ENCODE measurements at regions not wholly inside any gene's neighbourhood (a gene's known extent, or its start where the extent isn't known, plus 50 kb on each side); places are given as distances from the start of the nearest gene placed in this dataset.

GRCh38 chr20:39117491-39117890, 155.3 kb downstream of the DHX35 start:
- H3K4me2 ChIP-seq (ENCODE audit: low read depth, low read length, poor library complexity, severe bottlenecking): no peak overlapping the region
- H3K27me3 ChIP-seq (ENCODE audit: insufficient read depth, low read length, poor library complexity, severe bottlenecking): no peaks in the 10 kb centered on the region
- no peaks in the 10 kb centered on the region for H4K20me1 ChIP-seq (ENCODE audit: insufficient read depth, low read length, poor library complexity, severe bottlenecking)
- TF ChIP-seq CTCF (conservative IDR thresholded peaks at IDR 0.05; ENCODE audit: low read length): no peak
- no peak for TF ChIP-seq EZH2phosphoT487 (IDR thresholded peaks at IDR 0.05; ENCODE audit: borderline replicate concordance)
- no peak overlapping the region for H3K9ac ChIP-seq (ENCODE audit: low read depth, low read length, poor library complexity, severe bottlenecking)
- no peaks in the 10 kb centered on the region for H3K9me3 ChIP-seq (ENCODE audit: insufficient read depth, low read depth, low read length)
- H3K9me2 ChIP-seq (replicated peaks; ENCODE audit: low read depth, low read length): no peaks in the 10 kb centered on the region
- H2AFZ ChIP-seq (ENCODE audit: low read length): no peak overlapping the region
- peaks cover under 1% of the 10 kb centered on the region for H3K4me1 ChIP-seq (ENCODE audit: insufficient read depth, low read length, poor library complexity, severe bottlenecking)
- H3F3A ChIP-seq (ENCODE audit: low read depth): no peaks in the 10 kb centered on the region
- no peak overlapping the region for H3K4me3 ChIP-seq (ENCODE audit: low read length, poor library complexity, severe bottlenecking)
- no peaks in the 10 kb centered on the region for H3K36me3 ChIP-seq (ENCODE audit: insufficient read depth, low read length)
- no peaks in the 10 kb centered on the region for H3K79me2 ChIP-seq (ENCODE audit: insufficient read depth, low read length)

- Histone ChIP-seq H3K9me3 (ENCODE audit: insufficient read depth, low read depth, low read length) (no peaks in the 10 kb centered on the region), H3K4me2 (ENCODE audit: low read depth, low read length, poor library complexity, severe bottlenecking) (no peak overlapping the region), H3K9ac (ENCODE audit: low read depth, low read length, poor library complexity, severe bottlenecking) (no peak overlapping the region), H3K4me1 (ENCODE audit: insufficient read depth, low read length, poor library complexity, severe bottlenecking) (peaks cover 12% of the 10 kb centered on the region), H3F3A (ENCODE audit: low read depth) (no peaks in the 10 kb centered on the region), H3K4me3 (ENCODE audit: low read length, poor library complexity, severe bottlenecking) (no peak overlapping the region), H3K36me3 (ENCODE audit: insufficient read depth, low read length) (no peaks in the 10 kb centered on the region), H3K27me3 (ENCODE audit: insufficient read depth, low read length, poor library complexity, severe bottlenecking) (no peaks in the 10 kb centered on the region), H2AFZ (ENCODE audit: low read length) (no peak overlapping the region; the same call in 1 of the 2 replicates), H4K20me1 (ENCODE audit: insufficient read depth, low read length, poor library complexity, severe bottlenecking) (no peaks in the 10 kb centered on the region), H3K9me2 (replicated peaks; ENCODE audit: low read depth, low read length) (no peaks in the 10 kb centered on the region), H3K79me2 (ENCODE audit: insufficient read depth, low read length) (no peaks in the 10 kb centered on the region)
- TF ChIP-seq EZH2phosphoT487 (IDR thresholded peaks at IDR 0.05; ENCODE audit: borderline replicate concordance) (no peak), CTCF (conservative IDR thresholded peaks at IDR 0.05; ENCODE audit: low read length) (no peak)
These were observed 153.9 kb downstream of the DHX35 start for GRCh38 chr20:39116020-39116419.

- TF ChIP-seq EZH2phosphoT487 (IDR thresholded peaks at IDR 0.05; ENCODE audit: borderline replicate concordance): no peak
- peak; percentile 87 for TF ChIP-seq CTCF (conservative IDR thresholded peaks at IDR 0.05; ENCODE audit: low read length)
- Histone ChIP-seq H4K20me1 (ENCODE audit: insufficient read depth, low read length, poor library complexity, severe bottlenecking) (no peaks in the 10 kb centered on the region), H3K4me2 (ENCODE audit: low read depth, low read length, poor library complexity, severe bottlenecking) (peak overlapping the region; percentile 80), H3K9ac (ENCODE audit: low read depth, low read length, poor library complexity, severe bottlenecking) (peak overlapping the region; percentile 60), H3K36me3 (ENCODE audit: insufficient read depth, low read length) (no peaks in the 10 kb centered on the region), H2AFZ (ENCODE audit: low read length) (peak overlapping the region; percentile 87), H3K27me3 (ENCODE audit: insufficient read depth, low read length, poor library complexity, severe bottlenecking) (no peaks in the 10 kb centered on the region), H3K79me2 (ENCODE audit: insufficient read depth, low read length) (no peaks in the 10 kb centered on the region), H3F3A (ENCODE audit: low read depth) (no peaks in the 10 kb centered on the region), H3K9me2 (replicated peaks; ENCODE audit: low read depth, low read length) (no peaks in the 10 kb centered on the region), H3K4me1 (ENCODE audit: insufficient read depth, low read length, poor library complexity, severe bottlenecking) (peaks cover 12% of the 10 kb centered on the region), H3K4me3 (ENCODE audit: low read length, poor library complexity, severe bottlenecking) (peak overlapping the region; percentile 36), H3K9me3 (ENCODE audit: insufficient read depth, low read depth, low read length) (no peaks in the 10 kb centered on the region)
These were observed 150.1 kb downstream of the DHX35 start for GRCh38 chr20:39112178-39112743.
